WI38 (cell line): ENCODE measurements at regions not wholly inside any gene's neighbourhood (a gene's known extent, or its start where the extent isn't known, plus 50 kb on each side); places are given as distances from the start of the nearest gene placed in this dataset.

Experiments
- H3K4me3 ChIP-seq: 2 replicates; pipeline ENCODE4 v1.5.1; 2011; ENCODE audit warnings: low read depth, mild to moderate bottlenecking, control low read depth, low read length
- TF ChIP-seq, protein P1 (sequence below): IDR thresholded peaks from 2 replicates; pipeline ENCODE4 v1.5.1; 2012; ENCODE audit warnings: low read depth, mild to moderate bottlenecking, control low read depth, low read length

DNA sequence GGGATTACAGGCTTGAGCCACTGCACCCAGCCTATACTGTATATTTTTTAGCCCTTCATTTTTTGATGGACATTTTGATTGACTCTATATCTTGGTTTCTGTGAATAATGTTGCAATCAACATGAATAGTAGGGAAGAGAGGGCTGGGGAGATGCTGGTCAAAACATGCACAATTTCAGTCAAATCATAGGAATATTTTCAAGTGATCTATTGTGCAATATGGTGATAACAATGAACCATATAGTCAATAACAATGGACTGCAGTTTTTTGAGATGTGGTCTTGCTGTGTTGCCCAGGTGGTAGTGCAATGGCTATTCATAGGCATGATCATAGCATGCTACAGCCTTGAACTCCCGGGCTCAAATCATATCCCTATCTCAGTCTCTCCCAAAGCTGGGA is 264.7 kb upstream of the TMEFF2 start:
- H3K4me3 ChIP-seq = no peak overlapping the region
- TF ChIP-seq, protein P1, sequence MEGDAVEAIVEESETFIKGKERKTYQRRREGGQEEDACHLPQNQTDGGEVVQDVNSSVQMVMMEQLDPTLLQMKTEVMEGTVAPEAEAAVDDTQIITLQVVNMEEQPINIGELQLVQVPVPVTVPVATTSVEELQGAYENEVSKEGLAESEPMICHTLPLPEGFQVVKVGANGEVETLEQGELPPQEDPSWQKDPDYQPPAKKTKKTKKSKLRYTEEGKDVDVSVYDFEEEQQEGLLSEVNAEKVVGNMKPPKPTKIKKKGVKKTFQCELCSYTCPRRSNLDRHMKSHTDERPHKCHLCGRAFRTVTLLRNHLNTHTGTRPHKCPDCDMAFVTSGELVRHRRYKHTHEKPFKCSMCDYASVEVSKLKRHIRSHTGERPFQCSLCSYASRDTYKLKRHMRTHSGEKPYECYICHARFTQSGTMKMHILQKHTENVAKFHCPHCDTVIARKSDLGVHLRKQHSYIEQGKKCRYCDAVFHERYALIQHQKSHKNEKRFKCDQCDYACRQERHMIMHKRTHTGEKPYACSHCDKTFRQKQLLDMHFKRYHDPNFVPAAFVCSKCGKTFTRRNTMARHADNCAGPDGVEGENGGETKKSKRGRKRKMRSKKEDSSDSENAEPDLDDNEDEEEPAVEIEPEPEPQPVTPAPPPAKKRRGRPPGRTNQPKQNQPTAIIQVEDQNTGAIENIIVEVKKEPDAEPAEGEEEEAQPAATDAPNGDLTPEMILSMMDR = no peak

DNA sequence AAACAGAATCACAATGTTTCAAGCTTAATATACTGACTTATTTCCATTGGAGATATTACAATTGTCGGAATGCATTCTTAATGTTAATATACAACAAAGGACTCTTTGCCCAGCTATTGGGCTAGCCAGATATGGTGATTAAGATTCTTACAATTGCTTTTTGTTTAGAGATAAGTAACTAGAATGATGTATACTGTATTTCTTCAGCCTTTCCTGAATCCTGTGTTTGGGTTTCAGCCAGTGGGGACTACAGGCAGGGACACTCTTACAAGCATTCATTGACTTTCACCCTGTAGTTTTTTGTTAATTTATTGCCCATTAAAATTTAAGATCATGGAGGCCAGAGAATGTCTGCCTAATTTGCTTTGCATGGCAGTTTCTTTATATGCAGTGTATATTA is 254.1 kb upstream of the TMEFF2 start:
- TF ChIP-seq, protein P1 = no peak
- no peak overlapping the region for H3K4me3 ChIP-seq

DNA sequence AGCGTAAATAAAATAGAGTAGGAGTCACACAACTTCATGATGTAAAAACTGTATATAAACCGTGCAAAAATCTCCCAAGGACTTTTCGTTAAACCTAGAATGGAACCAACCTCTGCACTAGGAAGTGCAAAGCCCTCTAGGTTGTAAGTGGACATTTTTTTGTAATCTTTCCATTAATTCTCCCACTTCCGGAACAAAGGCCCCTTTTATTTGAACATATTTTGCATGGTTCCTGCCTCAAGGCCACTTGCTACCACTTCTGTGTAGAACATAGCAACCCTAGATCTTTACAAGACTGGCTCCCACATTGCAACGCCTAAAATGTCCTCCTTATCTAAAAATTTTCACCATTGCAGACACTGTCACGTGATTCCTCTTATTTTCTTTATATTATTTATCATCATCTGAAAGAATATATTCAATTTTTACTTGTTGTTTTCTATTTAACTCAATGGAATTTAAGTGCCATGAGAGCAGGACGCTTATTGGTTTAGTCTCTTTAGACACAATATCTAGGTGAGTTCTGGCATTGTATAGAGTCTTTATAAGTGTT is 249.6 kb upstream of the TMEFF2 start:
- no peak overlapping the region for H3K4me3 ChIP-seq
- TF ChIP-seq, protein P1 = no peak

DNA sequence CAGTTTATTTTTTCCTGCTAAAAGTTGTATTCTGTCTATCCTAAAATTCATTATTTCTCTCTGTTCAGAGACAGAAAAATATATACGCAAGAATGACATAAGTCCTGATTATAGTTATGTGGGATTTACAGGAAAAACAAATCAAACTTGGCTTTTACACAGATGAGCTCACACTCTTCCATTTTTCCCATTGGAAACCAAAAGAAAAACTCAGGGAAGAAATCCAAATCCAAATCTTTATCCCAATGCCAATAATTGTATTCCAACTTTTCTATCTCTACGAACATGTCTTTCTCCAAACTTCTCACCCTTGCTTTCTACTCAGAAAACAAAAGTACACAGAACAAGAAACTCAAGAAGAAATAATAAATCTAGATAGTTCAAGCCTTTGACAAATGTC is 249.1 kb upstream of the TMEFF2 start:
- H3K4me3 ChIP-seq = no peak overlapping the region
- TF ChIP-seq, protein P1 = no peak

DNA sequence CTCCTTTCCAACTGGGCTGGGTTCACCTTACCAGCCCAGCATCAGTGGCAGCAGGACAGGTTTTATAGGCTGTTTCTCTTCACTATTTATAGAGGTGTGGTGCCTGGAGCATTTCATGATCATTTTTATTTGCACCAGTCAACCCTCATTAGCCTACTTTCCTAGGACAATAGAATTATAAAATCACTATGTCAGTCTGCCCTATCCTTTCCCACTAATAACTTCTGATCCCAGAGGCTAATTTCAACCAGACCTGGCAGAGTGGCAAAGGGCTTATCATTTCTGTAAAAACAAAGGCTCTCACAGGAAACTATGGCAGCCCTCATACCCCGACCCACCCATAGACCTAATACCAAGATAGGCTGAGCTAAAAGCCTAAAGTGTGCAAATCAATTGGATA is 243.5 kb upstream of the TMEFF2 start:
- TF ChIP-seq, protein P1 = no peak
- no peak overlapping the region for H3K4me3 ChIP-seq

DNA sequence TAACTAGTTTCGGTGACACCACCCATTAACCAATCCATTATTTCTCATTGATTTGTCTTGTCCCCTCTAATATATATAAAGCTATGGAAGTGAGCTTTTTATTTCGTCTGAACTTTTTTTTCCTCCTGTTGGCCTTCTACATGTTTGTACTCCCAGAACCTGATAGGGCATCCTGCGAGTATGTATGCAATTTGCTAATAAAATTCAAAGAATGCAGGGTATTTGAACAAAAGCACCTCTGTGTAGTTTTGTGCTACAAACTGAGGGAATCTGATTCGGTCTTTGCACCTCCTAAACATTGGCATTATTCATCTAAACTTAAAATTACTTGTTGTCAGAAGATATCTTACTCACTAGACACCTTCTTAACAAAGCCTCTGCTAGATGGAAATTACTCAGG is 242.9 kb upstream of the TMEFF2 start:
- H3K4me3 ChIP-seq = no peak overlapping the region
- TF ChIP-seq, protein P1 = no peak

DNA sequence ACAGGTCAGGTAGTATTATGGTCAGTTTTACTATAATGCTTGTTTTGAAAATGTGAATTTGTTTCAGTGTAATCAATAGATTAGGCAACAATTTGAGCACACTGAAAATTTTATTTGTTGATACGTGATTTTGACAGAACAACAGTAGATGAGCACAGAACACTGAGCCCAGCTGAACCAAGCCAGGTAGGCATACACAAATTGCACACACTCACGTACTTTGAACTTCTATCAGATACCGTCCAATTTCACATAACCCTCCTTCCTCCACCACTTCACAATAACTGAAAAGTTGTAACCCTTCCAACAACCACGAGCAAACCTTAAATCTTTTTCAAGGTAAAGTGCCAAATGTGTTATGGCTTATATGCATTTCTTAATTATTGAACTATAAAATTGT is 229.5 kb upstream of the TMEFF2 start:
- H3K4me3 ChIP-seq = no peak overlapping the region
- TF ChIP-seq, protein P1 = no peak
